Mucosa of descending colon (tissue), 3 donors: ENCODE measurements at regions not wholly inside any gene's neighbourhood (a gene's known extent, or its start where the extent isn't known, plus 50 kb on each side); places are given as distances from the start of the nearest gene placed in this dataset.

Experiments
- ATAC-seq: fragments of 200-7000 bp; cut with Tn5 transposase; one replicate; pipeline ENCODE4 v1.9.1; 2020; ENCODE audit warnings: mild to moderate bottlenecking, moderate library complexity
- DNase-seq, 3 donors: peaks; one replicate each; pipeline ENCODE4 v3.0.0-alpha.2; 2020
- H3K36me3 ChIP-seq: fragments of 200-600 bp; one replicate; pipeline ENCODE4 v1.8.0; 2021; ENCODE audit warnings: low read depth, mild to moderate bottlenecking
- H3K4me1 ChIP-seq: fragments of 200-600 bp; one replicate; pipeline ENCODE4 v1.8.0; 2021; ENCODE audit warnings: low read depth, mild to moderate bottlenecking
- H3K4me3 ChIP-seq: fragments of 200-600 bp; one replicate; pipeline ENCODE4 v1.8.0; 2021; ENCODE audit warnings: mild to moderate bottlenecking
- H3K9me3 ChIP-seq: fragments of 200-600 bp; one replicate; pipeline ENCODE4 v1.8.0; 2021; ENCODE audit warnings: mild to moderate bottlenecking
- CTCF ChIP-seq: fragments of 200-600 bp; IDR thresholded peaks from one replicate; pipeline ENCODE4 v1.8.0; 2022; ENCODE audit warnings: antibody characterized with exemption, mild to moderate bottlenecking
- intact Hi-C, 2 donors: fragments of 100-400 bp; cut with DNase I in 1 of 2; cut with micrococcal nuclease in 1 of 2; formaldehyde crosslinking; loops; one replicate each; pipeline versions ENCODE4 v1.11.0 to v1.11.1; 2022; cut with DNase I, micrococcal nuclease
- donor health status: DM: no; HTN: no; CAD: no; lungs with moderate emphysema.
- donor health status: DM: no; HTN: no; CAD: no.
- donor health status: DM: no; HTN: yes; CAD: no.

- TF ChIP-seq CTCF = no peak
- Histone ChIP-seq H3K36me3 (no peaks in the 10 kb centered on the region), H3K9me3 (no peaks in the 10 kb centered on the region), H3K4me1 (no peaks in the 10 kb centered on the region), H3K4me3 (no peak overlapping the region)
- DNase-seq = no peak
- no peak for ATAC-seq
- intact Hi-C loops = no loop called here
Measured at GRCh38 chr10:47098964-47099363, 187.7 kb downstream of the PTPN20 start.

- no peaks in the 10 kb centered on the region for H3K9me3 ChIP-seq
- H3K4me3 ChIP-seq = no peak overlapping the region
- no peaks in the 10 kb centered on the region for H3K4me1 ChIP-seq
- DNase-seq (no peak), ATAC-seq (no peak)
- intact Hi-C loops = no loop called here
- H3K36me3 ChIP-seq = no peaks in the 10 kb centered on the region
- TF ChIP-seq CTCF = no peak
Measured at GRCh38 chr10:47099474-47099873, 188.2 kb downstream of the PTPN20 start.

- H3K9me3 ChIP-seq = no peaks in the 10 kb centered on the region
- H3K36me3 ChIP-seq = no peaks in the 10 kb centered on the region
- H3K4me1 ChIP-seq = no peaks in the 10 kb centered on the region
- no peak for TF ChIP-seq CTCF
- DNase-seq (no peak), ATAC-seq (no peak)
- no peak overlapping the region for H3K4me3 ChIP-seq
- intact Hi-C loops = no loop called here
Measured at GRCh38 chr10:47101196-47101595, 190.0 kb downstream of the PTPN20 start.

- no peak for DNase-seq
- intact Hi-C loops = no loop called here
Measured at GRCh38 chr10:47101807-47102206, 190.6 kb downstream of the PTPN20 start.

GRCh38 chr10:47104151-47104605, 192.9 kb downstream of the PTPN20 start:
- ATAC-seq (no peak), DNase-seq (no peak)
- Histone ChIP-seq H3K4me3 (no peak overlapping the region), H3K36me3 (no peaks in the 10 kb centered on the region), H3K4me1 (no peaks in the 10 kb centered on the region), H3K9me3 (no peaks in the 10 kb centered on the region)
- intact Hi-C loops = no loop called here
- no peak for TF ChIP-seq CTCF

More at GRCh38 chr10:47101807-47102206, 190.6 kb downstream of the PTPN20 start:
- Histone ChIP-seq H3K4me3 (no peak overlapping the region), H3K9me3 (no peaks in the 10 kb centered on the region), H3K4me1 (no peaks in the 10 kb centered on the region), H3K36me3 (no peaks in the 10 kb centered on the region)
- ATAC-seq = no peak
- no peak for TF ChIP-seq CTCF

- no peaks in the 10 kb centered on the region for H3K4me1 ChIP-seq
- DNase-seq (peak in 1 of 3 donors; percentile 30), ATAC-seq (peak; percentile 33)
- intact Hi-C loops = no loop called here
- no peaks in the 10 kb centered on the region for H3K36me3 ChIP-seq
- no peaks in the 10 kb centered on the region for H3K9me3 ChIP-seq
- no peak for TF ChIP-seq CTCF
- H3K4me3 ChIP-seq = no peak overlapping the region
Measured at GRCh38 chr10:47104786-47105385, 193.7 kb downstream of the PTPN20 start.
